Immature natural killer cell (primary cell): ENCODE measurements at regions not wholly inside any gene's neighbourhood (a gene's known extent, or its start where the extent isn't known, plus 50 kb on each side); places are given as distances from the start of the nearest gene placed in this dataset.
"Not testable (repeated sequence)": the region's sequence is repeated elsewhere in the genome, so short reads cannot be mapped to it uniquely, and the experiment has no call there.

Source experiments
- DNase-seq, 3 donors: peaks; one replicate each; pipeline ENCODE4 v3.0.0; 2022; ENCODE audit warnings: mixed read lengths in 1 of 3
- H3K27ac Mint-ChIP-seq, 6 donors: one replicate each; pipeline ENCODE4 v1.8.0; 2020; ENCODE audit warnings: mixed read lengths in 6 of 6, mild to moderate bottlenecking in 5 of 6, inconsistent platforms in 4 of 6, moderate library complexity in 3 of 6
- H3K27me3 Mint-ChIP-seq, 3 donors: one replicate each; pipeline ENCODE4 v1.8.0; 2020 to 2021; ENCODE audit warnings: low read depth in 3 of 3, mild to moderate bottlenecking in 3 of 3, mixed read lengths in 3 of 3, moderate library complexity in 3 of 3, inconsistent platforms in 1 of 3
- H3K36me3 Mint-ChIP-seq, 3 donors: one replicate each; pipeline ENCODE4 v1.8.0; 2020; ENCODE audit warnings: mixed read lengths in 3 of 3, inconsistent platforms in 2 of 3, mild to moderate bottlenecking in 2 of 3
- H3K4me1 Mint-ChIP-seq, 2 donors: one replicate each; pipeline ENCODE4 v1.8.0; 2020; ENCODE audit warnings: inconsistent platforms in 2 of 2, mild to moderate bottlenecking in 2 of 2, mixed read lengths in 2 of 2, moderate library complexity in 1 of 2
- H3K4me3 Mint-ChIP-seq, 5 donors: one replicate each; pipeline ENCODE4 v1.8.0; 2020; ENCODE audit warnings: mild to moderate bottlenecking in 5 of 5, mixed read lengths in 5 of 5, inconsistent platforms in 3 of 5, moderate library complexity in 3 of 5
- H3K9me3 Mint-ChIP-seq, 6 donors: one replicate each; pipeline ENCODE4 v1.8.0; 2020; ENCODE audit warnings: mild to moderate bottlenecking in 6 of 6, mixed read lengths in 6 of 6, inconsistent platforms in 4 of 6, moderate library complexity in 3 of 6

- H3K27ac Mint-ChIP-seq = no peak overlapping the region
- H3K36me3 Mint-ChIP-seq = no peaks in the 10 kb centered on the region
- H3K27me3 Mint-ChIP-seq = peaks cover 0 to 4% (median 0%) of the 10 kb centered on the region in 3 donors
- H3K9me3 Mint-ChIP-seq = peaks cover 0 to 7% (median 0%) of the 10 kb centered on the region in 6 donors
- H3K4me1 Mint-ChIP-seq = no peaks in the 10 kb centered on the region
- no peak for DNase-seq
- H3K4me3 Mint-ChIP-seq = no peak overlapping the region
Measured at GRCh38 chr1:58058323-58058722, 488.2 kb downstream of the OMA1 start.

GRCh38 chr1:58057826-58058225, 488.7 kb downstream of the OMA1 start:
- Mint-ChIP-seq H3K27ac (peak overlapping the region in 1 of 6 donors; percentile 13), H3K9me3 (peaks cover 0 to 7% (median 0%) of the 10 kb centered on the region in 6 donors), H3K4me1 (no peaks in the 10 kb centered on the region), H3K27me3 (peaks cover 0 to 4% (median 1%) of the 10 kb centered on the region in 3 donors), H3K36me3 (no peaks in the 10 kb centered on the region), H3K4me3 (no peak overlapping the region)
- no peak for DNase-seq

GRCh38 chr1:58051187-58051586, 495.3 kb downstream of the OMA1 start:
- not testable (repeated sequence) for H3K9me3 Mint-ChIP-seq, H3K36me3 Mint-ChIP-seq, H3K27ac Mint-ChIP-seq, H3K4me1 Mint-ChIP-seq, H3K4me3 Mint-ChIP-seq, H3K27me3 Mint-ChIP-seq, DNase-seq

GRCh38 chr1:58047265-58047858, 499.2 kb downstream of the OMA1 start:
- Mint-ChIP-seq H3K27me3 (peaks cover 0 to 2% (median 0%) of the 10 kb centered on the region in 3 donors), H3K9me3 (no peaks in the 10 kb centered on the region), H3K27ac (no peak overlapping the region), H3K36me3 (no peaks in the 10 kb centered on the region), H3K4me3 (no peak overlapping the region), H3K4me1 (no peaks in the 10 kb centered on the region)
- no peak for DNase-seq

GRCh38 chr1:58045094-58045705, 501.3 kb downstream of the OMA1 start:
- Mint-ChIP-seq H3K27ac (no peak overlapping the region), H3K36me3 (no peaks in the 10 kb centered on the region), H3K4me3 (no peak overlapping the region), H3K4me1 (no peaks in the 10 kb centered on the region), H3K27me3 (peaks cover 0 to 2% (median 0%) of the 10 kb centered on the region in 3 donors), H3K9me3 (no peaks in the 10 kb centered on the region)
- DNase-seq = no peak

GRCh38 chr1:58041621-58042020, 504.9 kb downstream of the OMA1 start:
- no peak overlapping the region for H3K4me3 Mint-ChIP-seq
- H3K9me3 Mint-ChIP-seq = peaks cover 0 to 3% (median 0%) of the 10 kb centered on the region in 6 donors
- no peaks in the 10 kb centered on the region for H3K4me1 Mint-ChIP-seq
- H3K36me3 Mint-ChIP-seq = no peaks in the 10 kb centered on the region
- DNase-seq = no peak
- H3K27me3 Mint-ChIP-seq = peaks cover 1 to 4% (median 3%) of the 10 kb centered on the region in 3 donors
- H3K27ac Mint-ChIP-seq = no peak overlapping the region

GRCh38 chr1:58038574-58038973, 508.0 kb downstream of the OMA1 start:
- Mint-ChIP-seq H3K4me3 (no peak overlapping the region), H3K27ac (no peak overlapping the region), H3K27me3 (peaks cover 1 to 4% (median 4%) of the 10 kb centered on the region in 3 donors), H3K36me3 (no peaks in the 10 kb centered on the region), H3K4me1 (no peaks in the 10 kb centered on the region), H3K9me3 (peaks cover 0 to 3% (median 0%) of the 10 kb centered on the region in 6 donors)
- no peak for DNase-seq

- Mint-ChIP-seq H3K36me3 (no peaks in the 10 kb centered on the region), H3K4me1 (no peaks in the 10 kb centered on the region), H3K27me3 (peaks cover 1 to 8% (median 4%) of the 10 kb centered on the region in 3 donors), H3K9me3 (peaks cover 0 to 3% (median 0%) of the 10 kb centered on the region in 6 donors), H3K27ac (no peak overlapping the region), H3K4me3 (no peak overlapping the region)
- DNase-seq = no peak
Measured at GRCh38 chr1:58035523-58035922, 511.0 kb downstream of the OMA1 start.

GRCh38 chr1:58033311-58033710, 513.2 kb downstream of the OMA1 start:
- H3K9me3 Mint-ChIP-seq = peaks cover 0 to 1% (median 0%) of the 10 kb centered on the region in 6 donors
- H3K4me1 Mint-ChIP-seq = no peaks in the 10 kb centered on the region
- H3K36me3 Mint-ChIP-seq = no peaks in the 10 kb centered on the region
- H3K27me3 Mint-ChIP-seq = peaks cover 0 to 9% (median 0%) of the 10 kb centered on the region in 3 donors
- H3K27ac Mint-ChIP-seq = no peak overlapping the region
- no peak for DNase-seq
- no peak overlapping the region for H3K4me3 Mint-ChIP-seq

GRCh38 chr1:58032611-58033073, 513.9 kb downstream of the OMA1 start:
- Mint-ChIP-seq H3K4me3 (no peak overlapping the region), H3K27ac (no peak overlapping the region), H3K36me3 (no peaks in the 10 kb centered on the region), H3K4me1 (no peaks in the 10 kb centered on the region), H3K9me3 (peaks cover 0 to 1% (median 0%) of the 10 kb centered on the region in 6 donors), H3K27me3 (peaks cover 0 to 10% (median 0%) of the 10 kb centered on the region in 3 donors)
- no peak for DNase-seq

GRCh38 chr1:58031416-58031815, 515.1 kb downstream of the OMA1 start:
- peaks cover 0 to 8% (median 0%) of the 10 kb centered on the region in 3 donors for H3K27me3 Mint-ChIP-seq
- no peak overlapping the region for H3K27ac Mint-ChIP-seq

GRCh38 chr1:58030456-58030855, 516.1 kb downstream of the OMA1 start:
- peaks cover 0 to 8% (median 0%) of the 10 kb centered on the region in 3 donors for H3K27me3 Mint-ChIP-seq
- H3K27ac Mint-ChIP-seq = no peak overlapping the region
- H3K9me3 Mint-ChIP-seq = peaks cover 0 to 2% (median 0%) of the 10 kb centered on the region in 6 donors
- no peaks in the 10 kb centered on the region for H3K4me1 Mint-ChIP-seq
- H3K4me3 Mint-ChIP-seq = no peak overlapping the region
- no peaks in the 10 kb centered on the region for H3K36me3 Mint-ChIP-seq
- no peak for DNase-seq

More at GRCh38 chr1:58031416-58031815, 515.1 kb downstream of the OMA1 start:
- DNase-seq = no peak
- Mint-ChIP-seq H3K4me1 (no peaks in the 10 kb centered on the region), H3K36me3 (no peaks in the 10 kb centered on the region), H3K4me3 (no peak overlapping the region), H3K9me3 (peaks cover 0 to under 1% (median 0%) of the 10 kb centered on the region in 6 donors)

- H3K27ac Mint-ChIP-seq = no peak overlapping the region
- H3K9me3 Mint-ChIP-seq = no peaks in the 10 kb centered on the region
- DNase-seq = no peak
- peaks cover 0 to 9% (median 2%) of the 10 kb centered on the region in 3 donors for H3K27me3 Mint-ChIP-seq
- H3K36me3 Mint-ChIP-seq = no peaks in the 10 kb centered on the region
- H3K4me3 Mint-ChIP-seq = no peak overlapping the region
- no peaks in the 10 kb centered on the region for H3K4me1 Mint-ChIP-seq
Measured at GRCh38 chr1:58017641-58018040, 528.9 kb downstream of the OMA1 start.

GRCh38 chr1:58013237-58013636, 533.3 kb downstream of the OMA1 start:
- Mint-ChIP-seq H3K4me1 (no peaks in the 10 kb centered on the region), H3K4me3 (no peak overlapping the region), H3K36me3 (no peaks in the 10 kb centered on the region), H3K9me3 (no peaks in the 10 kb centered on the region), H3K27ac (no peak overlapping the region), H3K27me3 (peaks cover 0 to 5% (median 0%) of the 10 kb centered on the region in 3 donors)
- DNase-seq = no peak
